UCSD-AML1 (cell line): ENCODE measurements at regions not wholly inside any gene's neighbourhood (a gene's known extent, or its start where the extent isn't known, plus 50 kb on each side); places are given as distances from the start of the nearest gene placed in this dataset.
"Not testable (repeated sequence)": the region's sequence is repeated elsewhere in the genome, so short reads cannot be mapped to it uniquely, and the experiment has no call there.

Source experiments
- DNase-seq: peaks from one replicate; lab custom pipeline; 2025; ENCODE audit not compliant: unreplicated experiment; lab: John Stamatoyannopoulos, UW

- no peak for DNase-seq
These were observed 121.1 kb downstream of the PDCD6IP start for GRCh38 chr3:33919312-33920120.

GRCh38 chr3:33920511-33920910, 122.1 kb downstream of the PDCD6IP start:
- no peak for DNase-seq

GRCh38 chr3:33921608-33922007, 123.2 kb downstream of the PDCD6IP start:
- DNase-seq: no peak

GRCh38 chr3:33926998-33927605, 128.7 kb downstream of the PDCD6IP start:
- no peak for DNase-seq

GRCh38 chr3:33929813-33930212, 131.4 kb downstream of the PDCD6IP start:
- no peak for DNase-seq

- no peak for DNase-seq
These were observed 133.1 kb downstream of the PDCD6IP start for GRCh38 chr3:33931512-33931911.

- DNase-seq: no peak
These were observed 133.8 kb downstream of the PDCD6IP start for GRCh38 chr3:33932010-33932764.

- DNase-seq: no peak
These were observed 137.9 kb downstream of the PDCD6IP start for GRCh38 chr3:33936171-33936920.

GRCh38 chr3:33936921-33937525, 138.6 kb downstream of the PDCD6IP start:
- DNase-seq: no peak

GRCh38 chr3:33937628-33938027, 139.2 kb downstream of the PDCD6IP start:
- DNase-seq: no peak

GRCh38 chr3:33940149-33940548, 141.7 kb downstream of the PDCD6IP start:
- DNase-seq: no peak

GRCh38 chr3:33940736-33941135, 142.3 kb downstream of the PDCD6IP start:
- no peak for DNase-seq

GRCh38 chr3:33941804-33942203, 143.4 kb downstream of the PDCD6IP start:
- DNase-seq: no peak

GRCh38 chr3:33942483-33943150, 144.2 kb downstream of the PDCD6IP start:
- DNase-seq: no peak

- no peak for DNase-seq
These were observed 144.8 kb downstream of the PDCD6IP start for GRCh38 chr3:33943277-33943676.

- DNase-seq: not testable (repeated sequence)
These were observed 148.2 kb downstream of the PDCD6IP start for GRCh38 chr3:33946612-33947011.

- no peak for DNase-seq
These were observed 149.1 kb downstream of the PDCD6IP start for GRCh38 chr3:33947272-33948195.

- DNase-seq: no peak
These were observed 150.6 kb downstream of the PDCD6IP start for GRCh38 chr3:33949074-33949473.

GRCh38 chr3:33954956-33955355, 156.5 kb downstream of the PDCD6IP start:
- no peak for DNase-seq
